Coronary artery (tissue), 2 donors: ENCODE measurements at regions not wholly inside any gene's neighbourhood (a gene's known extent, or its start where the extent isn't known, plus 50 kb on each side); places are given as distances from the start of the nearest gene placed in this dataset.

Source experiments
- DNase-seq: peaks from one replicate; pipeline ENCODE4 v3.0.0-alpha.2; 2017; ENCODE audit warnings: low spot score
- H3K27ac ChIP-seq, 2 donors: fragments of 200-600 bp; sonication (generic); one replicate each; pipeline ENCODE4 v1.5.1; 2016 to 2019
- H3K4me3 ChIP-seq: fragments of 200-600 bp; sonication (generic); 2 replicates; pipeline ENCODE4 v1.5.1; 2016; ENCODE audit warnings: mild to moderate bottlenecking, moderate library complexity
- CTCF ChIP-seq: fragments of 200-600 bp; sonication (generic); IDR thresholded peaks from one replicate; pipeline ENCODE4 v1.5.1; 2019; ENCODE audit warnings: antibody characterized with exemption

- Histone ChIP-seq H3K27ac (no peak overlapping the region), H3K4me3 (no peak overlapping the region)
- no peak for TF ChIP-seq CTCF
- DNase-seq: no peak
Measured at GRCh38 chr16:79798416-79799053, 198.0 kb upstream of the MAF start.

GRCh38 chr16:79797486-79797885, 196.9 kb upstream of the MAF start:
- Histone ChIP-seq H3K4me3 (no peak overlapping the region), H3K27ac (no peak overlapping the region)
- DNase-seq: no peak
- TF ChIP-seq CTCF: no peak

- DNase-seq: no peak
- no peak for TF ChIP-seq CTCF
- Histone ChIP-seq H3K4me3 (no peak overlapping the region), H3K27ac (no peak overlapping the region)
Measured at GRCh38 chr16:79795556-79795955, 195.0 kb upstream of the MAF start.

- Histone ChIP-seq H3K4me3 (no peak overlapping the region), H3K27ac (no peak overlapping the region)
- no peak for DNase-seq
- TF ChIP-seq CTCF: no peak
Measured at GRCh38 chr16:79794941-79795340, 194.4 kb upstream of the MAF start.

- no peak overlapping the region for H3K4me3 ChIP-seq
- no peak for TF ChIP-seq CTCF
- no peak for DNase-seq
- no peak overlapping the region for H3K27ac ChIP-seq
Measured at GRCh38 chr16:79792664-79793351, 192.3 kb upstream of the MAF start.

- no peak overlapping the region for H3K27ac ChIP-seq
Measured at GRCh38 chr16:79792076-79792475, 191.5 kb upstream of the MAF start.

More at GRCh38 chr16:79792076-79792475, 191.5 kb upstream of the MAF start:
- DNase-seq: no peak
- TF ChIP-seq CTCF: no peak
- no peak overlapping the region for H3K4me3 ChIP-seq
